Endothelial cell (in vitro differentiated cells): ENCODE measurements at regions not wholly inside any gene's neighbourhood (a gene's known extent, or its start where the extent isn't known, plus 50 kb on each side); places are given as distances from the start of the nearest gene placed in this dataset.

Experiments used
- DNase-seq: peaks from one replicate; pipeline ENCODE4 v3.0.0; 2021; ENCODE audit warnings: low spot score
- H3K27ac Mint-ChIP-seq: one replicate; pipeline ENCODE4 v1.8.0; 2021; ENCODE audit warnings: mixed read lengths, inconsistent platforms; ENCODE audit not compliant: unreplicated experiment
- H3K27me3 Mint-ChIP-seq: one replicate; pipeline ENCODE4 v1.8.0; 2021; ENCODE audit warnings: mild to moderate bottlenecking, moderate library complexity, mixed read lengths, inconsistent platforms; ENCODE audit not compliant: unreplicated experiment
- H3K36me3 Mint-ChIP-seq: one replicate; pipeline ENCODE4 v1.8.0; 2021; ENCODE audit warnings: mild to moderate bottlenecking, low read depth, mixed read lengths, inconsistent platforms; ENCODE audit not compliant: unreplicated experiment
- H3K4me1 Mint-ChIP-seq: one replicate; pipeline ENCODE4 v1.8.0; 2021; ENCODE audit warnings: mild to moderate bottlenecking, mixed read lengths, inconsistent platforms; ENCODE audit not compliant: unreplicated experiment
- H3K4me3 Mint-ChIP-seq: one replicate; pipeline ENCODE4 v1.8.0; 2021; ENCODE audit warnings: mild to moderate bottlenecking, mixed read lengths, inconsistent platforms; ENCODE audit not compliant: unreplicated experiment
- H3K9me3 Mint-ChIP-seq: one replicate; pipeline ENCODE4 v1.8.0; 2021; ENCODE audit warnings: mixed read lengths, inconsistent platforms; ENCODE audit not compliant: unreplicated experiment
- TF ChIP-seq, protein P1 (sequence below): fragments of 200-600 bp; sonication (generic); IDR thresholded peaks from one replicate; pipeline ENCODE4 v1.5.0; 2021; ENCODE audit warnings: antibody characterized with exemption; ENCODE audit not compliant: unreplicated experiment

DNA sequence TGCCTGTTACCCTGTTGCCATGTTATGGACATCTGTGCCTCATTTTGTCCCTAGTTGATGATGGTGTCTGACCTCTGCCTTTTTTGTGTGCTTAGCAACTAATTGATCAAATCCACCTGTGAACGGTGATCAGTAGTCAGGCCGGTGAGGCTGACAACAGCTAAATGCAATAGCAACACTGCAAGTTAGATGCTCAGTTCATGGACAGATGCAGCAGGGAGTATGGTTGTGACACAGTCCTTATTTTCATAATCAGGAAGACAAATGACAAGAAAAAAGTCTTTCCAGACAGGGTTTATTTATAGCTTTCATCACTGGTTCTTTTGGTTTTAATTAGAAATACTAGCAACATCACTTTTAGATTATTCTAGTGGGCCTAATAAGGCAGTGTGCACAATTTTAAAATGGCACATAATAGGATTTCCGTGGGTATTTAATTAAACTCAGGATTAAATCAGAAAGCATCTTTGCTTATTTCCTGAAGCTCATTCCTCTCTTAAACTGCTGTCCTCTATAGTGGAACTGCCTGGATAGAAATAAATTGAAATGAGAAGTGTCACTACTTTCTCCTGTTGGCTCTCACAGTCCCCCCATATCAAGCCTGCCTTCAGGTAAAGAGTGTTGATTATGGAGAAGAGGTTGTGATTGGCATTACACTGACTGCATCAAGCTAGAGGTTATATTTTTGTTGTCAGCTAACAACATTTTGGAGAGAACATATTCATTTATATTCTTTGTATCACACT is 281.1 kb upstream of the NAV3 start:
- no peak for DNase-seq
- Mint-ChIP-seq H3K4me1 (peaks cover 3% of the 10 kb centered on the region), H3K36me3 (no peaks in the 10 kb centered on the region), H3K4me3 (no peak overlapping the region), H3K9me3 (no peaks in the 10 kb centered on the region), H3K27me3 (no peaks in the 10 kb centered on the region), H3K27ac (no peak overlapping the region)
- TF ChIP-seq, protein P1, sequence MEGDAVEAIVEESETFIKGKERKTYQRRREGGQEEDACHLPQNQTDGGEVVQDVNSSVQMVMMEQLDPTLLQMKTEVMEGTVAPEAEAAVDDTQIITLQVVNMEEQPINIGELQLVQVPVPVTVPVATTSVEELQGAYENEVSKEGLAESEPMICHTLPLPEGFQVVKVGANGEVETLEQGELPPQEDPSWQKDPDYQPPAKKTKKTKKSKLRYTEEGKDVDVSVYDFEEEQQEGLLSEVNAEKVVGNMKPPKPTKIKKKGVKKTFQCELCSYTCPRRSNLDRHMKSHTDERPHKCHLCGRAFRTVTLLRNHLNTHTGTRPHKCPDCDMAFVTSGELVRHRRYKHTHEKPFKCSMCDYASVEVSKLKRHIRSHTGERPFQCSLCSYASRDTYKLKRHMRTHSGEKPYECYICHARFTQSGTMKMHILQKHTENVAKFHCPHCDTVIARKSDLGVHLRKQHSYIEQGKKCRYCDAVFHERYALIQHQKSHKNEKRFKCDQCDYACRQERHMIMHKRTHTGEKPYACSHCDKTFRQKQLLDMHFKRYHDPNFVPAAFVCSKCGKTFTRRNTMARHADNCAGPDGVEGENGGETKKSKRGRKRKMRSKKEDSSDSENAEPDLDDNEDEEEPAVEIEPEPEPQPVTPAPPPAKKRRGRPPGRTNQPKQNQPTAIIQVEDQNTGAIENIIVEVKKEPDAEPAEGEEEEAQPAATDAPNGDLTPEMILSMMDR: no peak

GRCh38 chr12:77548797-77549196 is 281.9 kb upstream of the NAV3 start:
- Mint-ChIP-seq H3K27ac (no peak overlapping the region), H3K4me3 (no peak overlapping the region), H3K9me3 (no peaks in the 10 kb centered on the region), H3K27me3 (no peaks in the 10 kb centered on the region), H3K4me1 (peaks cover 1% of the 10 kb centered on the region), H3K36me3 (no peaks in the 10 kb centered on the region)
- TF ChIP-seq, protein P1: no peak
- DNase-seq: no peak

DNA sequence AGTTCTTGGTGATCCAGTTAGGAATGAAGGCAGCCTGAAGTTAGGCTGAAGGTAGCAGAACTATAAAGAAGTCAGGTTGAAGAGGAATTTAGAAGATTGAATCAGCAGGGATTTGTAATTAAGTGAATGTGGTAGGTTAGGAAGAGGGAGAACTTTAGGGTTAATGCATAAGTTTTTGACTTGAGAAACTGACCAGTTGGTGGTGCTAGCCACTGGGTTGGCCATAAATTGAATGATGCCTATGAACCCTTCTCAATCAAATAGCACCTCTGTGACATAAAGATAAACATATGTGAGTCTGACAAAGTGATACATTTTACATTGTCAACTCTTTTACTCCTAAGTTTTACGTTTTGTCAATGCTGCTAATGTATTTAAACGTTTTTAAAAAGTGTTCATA is 290.6 kb upstream of the NAV3 start:
- Mint-ChIP-seq H3K36me3 (no peaks in the 10 kb centered on the region), H3K9me3 (no peaks in the 10 kb centered on the region), H3K4me3 (no peak overlapping the region), H3K27ac (no peak overlapping the region), H3K4me1 (no peaks in the 10 kb centered on the region), H3K27me3 (no peaks in the 10 kb centered on the region)
- TF ChIP-seq, protein P1: no peak
- DNase-seq: no peak

GRCh38 chr12:77537663-77538062 is 293.0 kb upstream of the NAV3 start:
- Mint-ChIP-seq H3K4me1 (no peaks in the 10 kb centered on the region), H3K27me3 (no peaks in the 10 kb centered on the region), H3K36me3 (no peaks in the 10 kb centered on the region), H3K9me3 (no peaks in the 10 kb centered on the region), H3K27ac (no peak overlapping the region), H3K4me3 (no peak overlapping the region)
- TF ChIP-seq, protein P1: no peak
- no peak for DNase-seq

DNA sequence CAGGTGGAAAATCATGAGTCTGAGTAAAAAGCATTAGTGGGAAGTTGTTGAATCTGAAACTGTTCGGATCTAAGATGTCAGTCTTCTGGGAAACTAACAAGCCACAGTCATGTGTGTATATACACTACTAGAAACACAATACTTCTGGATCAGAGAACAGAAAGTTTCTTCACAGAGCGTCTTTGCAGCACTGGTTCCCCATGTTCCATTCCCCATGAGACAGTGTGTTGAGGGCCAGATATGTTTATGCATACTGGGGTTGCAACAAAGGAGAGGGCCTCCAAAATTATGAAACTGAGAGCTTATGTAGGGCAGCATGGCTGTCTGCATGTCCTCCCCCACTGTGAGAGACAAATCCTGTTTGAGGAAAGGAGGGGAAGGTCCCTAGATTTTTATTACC is 295.0 kb upstream of the NAV3 start:
- no peaks in the 10 kb centered on the region for H3K27me3 Mint-ChIP-seq
- no peaks in the 10 kb centered on the region for H3K36me3 Mint-ChIP-seq
- TF ChIP-seq, protein P1: no peak
- no peaks in the 10 kb centered on the region for H3K4me1 Mint-ChIP-seq
- H3K9me3 Mint-ChIP-seq: no peaks in the 10 kb centered on the region
- no peak for DNase-seq
- H3K4me3 Mint-ChIP-seq: no peak overlapping the region
- no peak overlapping the region for H3K27ac Mint-ChIP-seq
